ENCODE measurements at regions not wholly inside any gene's neighbourhood (a gene's known extent, or its start where the extent isn't known, plus 50 kb on each side); places are given as distances from the start of the nearest gene placed in this dataset.
"Not testable (repeated sequence)": the region's sequence is repeated elsewhere in the genome, so short reads cannot be mapped to it uniquely, and the experiment has no call there.

DNA sequence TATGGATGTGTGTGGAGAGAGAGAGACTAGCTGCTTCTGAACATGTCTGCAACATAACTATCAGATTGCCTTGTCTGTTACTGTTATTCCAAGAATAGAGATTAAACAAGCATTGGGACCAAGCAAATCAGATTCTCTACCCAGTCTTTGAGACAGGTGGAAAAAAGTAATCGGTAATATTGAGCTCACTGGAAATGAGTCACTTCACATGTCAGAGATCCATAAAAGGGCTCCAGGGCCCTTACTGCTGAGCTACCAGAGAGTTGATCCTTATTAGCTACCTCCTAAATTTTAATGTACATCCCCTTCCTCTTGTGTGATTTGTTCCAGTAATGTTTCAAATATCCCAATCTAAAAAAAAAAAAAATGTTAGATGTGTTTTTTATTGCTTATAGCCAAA, 2118.0 kb downstream of the PCDH9 start:
- ATAC-seq: no peak

DNA sequence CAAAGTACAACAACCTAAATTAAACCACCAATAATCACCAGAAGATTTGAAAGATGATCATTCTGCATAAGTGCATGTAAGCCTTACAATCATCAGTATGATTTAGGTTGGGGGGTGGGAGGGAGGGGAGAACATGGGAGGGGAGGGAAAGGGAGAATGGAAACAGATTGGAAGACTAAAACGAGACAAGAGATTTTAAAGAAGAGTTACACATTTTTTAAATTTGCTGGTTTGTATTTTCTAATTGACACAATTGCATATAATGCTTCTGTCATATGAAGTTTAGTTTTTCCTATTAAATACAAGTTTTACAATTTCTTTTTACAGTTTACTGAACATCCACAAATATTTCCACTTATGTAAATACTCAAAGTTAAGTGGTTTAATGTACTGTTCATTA, 2118.9 kb downstream of the PCDH9 start:
- no peak for ATAC-seq

GRCh38 chr13:65104436-65104835, 2125.7 kb downstream of the PCDH9 start:
- not testable (repeated sequence) for ATAC-seq

DNA sequence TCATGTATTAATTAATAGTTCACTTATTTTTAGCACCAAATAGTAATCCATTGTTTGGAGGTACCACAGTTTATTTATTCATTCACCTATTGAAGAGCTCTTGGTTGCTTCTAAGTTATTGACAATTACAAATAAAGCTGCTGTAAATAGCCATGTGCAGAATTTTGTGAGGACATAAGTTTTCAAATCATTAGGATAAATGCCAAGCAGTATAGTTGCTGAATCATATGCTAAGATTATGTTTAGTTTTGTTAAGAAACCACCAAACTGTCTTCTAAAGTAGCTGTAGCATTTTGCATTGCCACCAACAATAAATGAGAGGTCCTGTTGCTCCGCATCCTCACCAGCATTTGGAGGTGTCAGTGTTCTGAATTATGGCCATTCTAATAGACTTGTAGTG, 2126.8 kb downstream of the PCDH9 start:
- ATAC-seq: no peak

DNA sequence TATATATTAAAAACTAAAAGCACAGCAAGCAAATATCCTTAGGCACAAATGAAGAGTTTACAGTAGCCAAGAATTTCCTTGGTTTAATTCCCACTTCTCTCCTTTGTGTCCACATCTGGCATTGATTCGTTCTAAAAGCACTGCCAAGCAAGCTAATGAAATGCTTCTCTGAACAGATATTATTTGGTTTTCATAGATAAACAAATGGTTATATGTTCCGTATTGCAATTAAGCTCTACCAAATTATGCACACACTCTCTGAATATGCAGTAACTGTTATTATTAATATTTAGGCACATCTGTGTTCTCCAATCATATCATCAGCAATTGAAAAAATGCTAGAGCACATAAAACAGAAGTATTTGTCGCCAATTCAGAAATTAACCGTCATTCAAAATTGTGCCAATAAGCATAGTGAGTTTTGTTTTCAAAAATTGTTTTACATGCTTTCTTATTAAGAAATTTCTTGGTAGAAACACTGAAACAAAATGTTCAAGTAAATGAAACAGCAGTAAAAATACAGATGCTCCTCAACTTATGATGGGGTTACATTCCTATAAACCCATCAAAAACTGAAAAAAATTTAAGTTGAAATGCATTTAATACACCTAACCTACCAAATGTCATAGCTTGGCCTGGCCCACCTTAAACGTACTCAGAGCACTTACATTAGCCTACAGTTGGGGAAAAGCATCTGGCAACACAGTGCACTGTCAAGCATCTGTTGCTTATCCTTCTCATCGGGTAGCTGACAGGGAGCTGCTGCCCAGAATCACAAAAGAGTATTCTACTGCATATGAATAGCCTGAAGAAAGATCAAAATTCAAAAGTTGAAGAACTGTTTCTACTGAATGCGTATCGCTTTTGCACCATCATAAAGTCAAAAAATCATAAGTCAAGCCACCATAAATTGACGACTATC, 2134.7 kb downstream of the PCDH9 start:
- ATAC-seq: no peak

GRCh38 chr13:65093357-65093756, 2136.8 kb downstream of the PCDH9 start:
- ATAC-seq: no peak

DNA sequence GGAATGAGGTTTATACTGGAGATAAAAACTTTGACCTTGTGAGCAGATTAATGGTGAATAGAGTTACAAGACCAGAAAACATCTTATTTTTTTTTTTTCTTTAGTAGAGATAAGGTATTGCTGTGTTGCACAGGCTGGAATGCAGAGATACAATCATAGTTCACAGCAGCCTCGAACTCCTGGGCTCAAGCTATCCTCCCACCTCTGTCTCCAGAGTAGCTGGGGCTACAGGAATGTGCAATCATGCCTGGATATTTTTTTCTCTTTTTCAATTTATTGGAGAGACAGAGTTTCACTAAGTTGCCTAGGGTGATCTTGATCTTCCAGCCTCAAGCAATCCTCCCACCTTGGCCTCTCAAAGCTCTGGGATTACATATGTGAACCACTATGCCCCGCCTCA, 2139.1 kb downstream of the PCDH9 start:
- no peak for ATAC-seq

GRCh38 chr13:65090186-65090585, 2139.9 kb downstream of the PCDH9 start:
- no peak for ATAC-seq

DNA sequence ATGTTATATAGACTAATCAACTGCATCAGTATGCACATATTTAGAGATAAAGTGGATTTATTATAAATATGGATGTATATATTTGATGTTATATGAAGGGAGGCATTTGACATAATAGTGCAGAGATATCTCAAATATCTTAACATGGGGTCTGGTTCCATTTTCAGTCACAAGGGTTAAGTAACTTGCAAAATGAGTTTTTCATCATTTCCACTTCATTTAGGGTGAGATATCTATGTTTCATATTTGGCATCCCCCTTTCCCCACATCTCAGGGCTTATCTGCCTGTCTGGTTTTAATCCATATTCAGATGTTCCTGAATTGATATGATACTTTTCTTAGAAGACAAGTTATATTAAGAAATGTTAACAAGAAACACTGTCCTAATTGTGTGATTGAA, 2141.2 kb downstream of the PCDH9 start:
- no peak for ATAC-seq

DNA sequence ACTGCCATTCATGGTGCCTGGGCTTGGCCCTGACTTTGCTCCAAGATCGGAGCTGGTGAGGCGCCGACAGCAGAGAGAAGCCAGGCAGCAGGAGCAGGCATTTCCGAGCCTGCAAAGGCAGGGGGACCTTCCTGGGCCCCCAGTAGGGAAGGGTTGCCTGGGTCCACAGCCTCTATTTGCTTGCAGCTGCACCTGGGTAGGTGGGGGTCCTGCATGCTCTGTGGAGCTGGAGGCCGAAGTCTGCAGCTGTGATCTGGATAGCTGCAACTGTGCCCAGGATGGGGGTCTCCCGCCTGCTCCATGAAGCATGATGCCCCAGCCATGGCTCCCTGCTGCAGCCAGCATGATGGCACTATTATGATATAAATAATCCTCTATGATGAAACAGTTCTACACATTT, 2144.2 kb downstream of the PCDH9 start:
- ATAC-seq: no peak

GRCh38 chr13:65074248-65074647, 2155.9 kb downstream of the PCDH9 start:
- ATAC-seq: no peak

DNA sequence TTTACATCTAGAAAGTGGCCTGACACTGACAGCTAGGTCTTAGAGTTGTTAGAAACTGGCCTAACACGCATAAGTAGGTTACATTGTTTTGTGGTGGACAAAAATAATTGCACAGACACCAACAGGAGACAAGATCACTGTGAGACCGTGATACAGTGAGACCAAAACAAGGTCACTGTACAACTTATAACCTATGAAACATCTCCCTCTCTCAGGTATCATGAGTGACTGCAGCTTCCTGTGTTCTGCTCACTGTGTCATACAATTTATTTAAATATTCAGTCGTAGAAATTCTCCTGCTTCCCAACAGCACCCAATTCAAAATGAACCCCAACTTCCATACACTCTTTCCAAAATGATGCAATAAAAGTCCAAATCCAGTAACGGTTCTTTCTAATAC, 2165.2 kb downstream of the PCDH9 start:
- no peak for ATAC-seq

GRCh38 chr13:65063753-65064152, 2166.4 kb downstream of the PCDH9 start:
- no peak for ATAC-seq

- ATAC-seq: no peak
Measured at GRCh38 chr13:65057986-65058385, 2172.2 kb downstream of the PCDH9 start.

GRCh38 chr13:65054277-65054676, 2175.9 kb downstream of the PCDH9 start:
- ATAC-seq: no peak

DNA sequence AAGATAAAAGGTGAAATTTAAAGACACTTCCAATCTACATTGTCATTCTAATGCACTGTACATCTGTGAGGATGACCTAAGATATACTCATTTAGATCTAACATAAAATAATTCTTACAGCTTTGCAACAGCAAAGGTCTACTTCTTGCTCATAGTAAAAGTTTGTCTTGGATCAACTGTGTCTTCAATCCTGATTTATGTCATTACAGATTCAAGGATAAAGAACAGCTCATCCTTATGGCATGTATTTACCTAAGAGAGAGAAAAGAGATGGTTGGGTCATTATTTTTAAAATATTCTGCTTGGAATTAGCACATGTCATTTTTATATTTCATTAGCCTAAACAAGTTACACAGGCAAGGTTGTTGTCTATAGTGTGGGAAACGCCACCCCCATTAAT, 2193.1 kb downstream of the PCDH9 start:
- no peak for ATAC-seq

DNA sequence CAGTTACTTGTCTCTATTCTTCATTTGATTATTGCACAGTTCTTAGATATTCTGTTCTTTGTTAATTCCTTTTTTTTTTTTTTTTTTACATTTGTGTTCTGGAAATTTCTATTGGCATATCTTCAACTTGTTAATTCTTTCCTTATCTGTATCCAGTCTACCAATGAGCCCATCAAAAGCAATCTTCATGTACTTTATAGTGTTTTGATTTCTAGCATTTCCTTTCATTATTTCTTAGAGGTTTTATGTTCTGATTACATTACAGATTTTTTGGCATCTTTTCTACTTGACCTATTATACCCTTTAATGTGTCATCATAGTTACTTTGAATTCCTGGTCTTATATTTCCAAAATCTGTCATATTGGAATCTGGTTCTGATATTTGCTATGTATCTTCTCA, 2194.8 kb downstream of the PCDH9 start:
- ATAC-seq: no peak

GRCh38 chr13:65034266-65034665, 2195.9 kb downstream of the PCDH9 start:
- no peak for ATAC-seq

DNA sequence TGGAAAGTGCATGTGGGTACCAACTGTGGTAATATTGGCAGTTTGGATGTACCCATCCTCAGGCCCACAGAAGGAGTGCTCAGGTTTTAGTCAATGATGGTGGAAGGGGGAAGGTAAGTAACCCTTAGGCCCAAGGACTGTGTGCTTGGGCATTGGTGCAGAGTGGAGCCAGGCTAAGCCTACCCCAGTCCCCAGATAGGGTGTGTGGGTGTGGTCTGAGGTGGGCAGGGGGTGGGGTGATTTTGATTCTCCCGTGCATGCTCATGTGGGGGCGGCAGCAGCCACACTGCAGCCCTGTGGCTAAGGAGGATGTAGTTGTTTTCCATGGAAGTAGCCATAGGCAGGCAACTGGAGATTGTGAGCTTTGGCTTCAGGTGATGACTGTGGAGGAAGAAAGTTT, 2197.3 kb downstream of the PCDH9 start:
- ATAC-seq: no peak

GRCh38 chr13:65028101-65028500, 2202.0 kb downstream of the PCDH9 start:
- ATAC-seq: no peak

- ATAC-seq: no peak
Measured at GRCh38 chr13:65026505-65026904, 2203.6 kb downstream of the PCDH9 start.

DNA sequence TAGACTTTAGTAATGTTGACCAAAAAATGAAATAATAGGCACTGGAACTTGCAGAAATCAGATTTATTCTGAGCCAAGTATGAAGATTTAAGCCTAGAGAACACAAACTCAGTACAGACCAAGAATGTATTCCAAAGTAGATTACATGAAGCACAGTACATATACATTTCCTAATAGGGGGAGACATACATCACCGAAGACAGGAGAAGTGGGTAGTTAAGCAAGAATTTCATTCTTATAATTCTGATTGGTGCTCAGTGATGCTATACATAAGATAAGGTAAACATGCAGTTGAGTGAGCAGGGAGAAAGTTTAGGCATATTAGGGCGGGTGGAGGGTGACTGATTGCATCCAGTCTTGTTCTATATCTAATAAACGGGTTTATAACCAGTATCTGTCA, 2218.8 kb downstream of the PCDH9 start:
- no peak for ATAC-seq

DNA sequence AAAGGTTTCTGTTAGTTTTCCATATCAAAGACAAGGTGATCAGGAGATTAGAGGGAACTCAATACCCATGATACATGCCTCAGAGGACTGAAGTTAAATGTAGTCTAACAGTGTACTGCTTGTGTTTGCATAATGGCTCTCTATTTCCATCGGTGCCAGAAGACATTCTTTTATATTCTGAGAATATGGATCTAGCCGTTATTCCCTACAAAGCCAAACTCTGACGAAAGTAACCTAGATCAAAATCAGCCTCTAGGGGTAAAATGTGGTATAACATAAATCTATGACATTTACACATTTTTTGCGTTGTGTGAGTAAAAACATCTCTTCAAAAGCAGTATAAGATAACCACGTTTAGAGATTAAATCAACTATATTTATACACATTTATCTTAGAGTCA, 2232.7 kb downstream of the PCDH9 start:
- ATAC-seq: no peak

- ATAC-seq: no peak
Measured at GRCh38 chr13:64993514-64994164, 2236.5 kb downstream of the PCDH9 start.
